GM12865 (cell line): ENCODE measurements at regions not wholly inside any gene's neighbourhood (a gene's known extent, or its start where the extent isn't known, plus 50 kb on each side); places are given as distances from the start of the nearest gene placed in this dataset.

ENCODE experiments used
- DNase-seq: peaks from one replicate; pipeline ENCODE4 v3.0.0; 2010; ENCODE audit warnings: low read depth
- H3K4me3 ChIP-seq: 2 replicates; pipeline ENCODE4 v1.5.1; 2011; ENCODE audit warnings: mild to moderate bottlenecking, low read depth, low read length, control low read depth
- CTCF ChIP-seq: IDR thresholded peaks from 2 replicates; pipeline ENCODE4 v1.5.1; 2011; ENCODE audit warnings: low read length, control low read depth, low read depth, inconsistent platforms; ENCODE audit not compliant: insufficient read depth; ENCODE audit errors: missing control alignments

- no peak for TF ChIP-seq CTCF
Measured at GRCh38 chr1:165010418-165011070, 346.0 kb downstream of the LMX1A start.

GRCh38 chr1:165006831-165007230 lies 349.7 kb downstream of the LMX1A start:
- DNase-seq, result no peak
- TF ChIP-seq CTCF, result no peak
- no peak overlapping the region for H3K4me3 ChIP-seq

More at GRCh38 chr1:165010418-165011070, 346.0 kb downstream of the LMX1A start:
- H3K4me3 ChIP-seq, result no peak overlapping the region
- no peak for DNase-seq

- no peak for TF ChIP-seq CTCF
- no peak for DNase-seq
Measured at GRCh38 chr1:164999146-164999545, 357.4 kb downstream of the LMX1A start.

GRCh38 chr1:164991763-164992314 lies 364.7 kb downstream of the LMX1A start:
- TF ChIP-seq CTCF, result no peak
- H3K4me3 ChIP-seq, result no peak overlapping the region
- DNase-seq, result no peak

More at GRCh38 chr1:164999146-164999545, 357.4 kb downstream of the LMX1A start:
- no peak overlapping the region for H3K4me3 ChIP-seq

GRCh38 chr1:164983023-164983650 lies 373.4 kb downstream of the LMX1A start:
- no peak for DNase-seq
- TF ChIP-seq CTCF, result no peak
- H3K4me3 ChIP-seq, result no peak overlapping the region

GRCh38 chr1:164982545-164982944 lies 374.0 kb downstream of the LMX1A start:
- no peak for TF ChIP-seq CTCF
- no peak overlapping the region for H3K4me3 ChIP-seq
- no peak for DNase-seq
